HG03342 (cell line): ENCODE measurements at regions not wholly inside any gene's neighbourhood (a gene's known extent, or its start where the extent isn't known, plus 50 kb on each side); places are given as distances from the start of the nearest gene placed in this dataset.

ENCODE experiments used
- ATAC-seq: cut with Tn5 transposase; IDR thresholded peaks from one replicate; pipeline ENCODE4 v1.9.1; 2021; ENCODE audit warnings: mild to moderate bottlenecking, moderate library complexity; ENCODE audit not compliant: unreplicated experiment

GRCh38 chr4:19803406-19803805, 448.3 kb upstream of the SLIT2 start:
- ATAC-seq, result no peak

GRCh38 chr4:19793831-19794230, 457.9 kb upstream of the SLIT2 start:
- ATAC-seq, result no peak

DNA sequence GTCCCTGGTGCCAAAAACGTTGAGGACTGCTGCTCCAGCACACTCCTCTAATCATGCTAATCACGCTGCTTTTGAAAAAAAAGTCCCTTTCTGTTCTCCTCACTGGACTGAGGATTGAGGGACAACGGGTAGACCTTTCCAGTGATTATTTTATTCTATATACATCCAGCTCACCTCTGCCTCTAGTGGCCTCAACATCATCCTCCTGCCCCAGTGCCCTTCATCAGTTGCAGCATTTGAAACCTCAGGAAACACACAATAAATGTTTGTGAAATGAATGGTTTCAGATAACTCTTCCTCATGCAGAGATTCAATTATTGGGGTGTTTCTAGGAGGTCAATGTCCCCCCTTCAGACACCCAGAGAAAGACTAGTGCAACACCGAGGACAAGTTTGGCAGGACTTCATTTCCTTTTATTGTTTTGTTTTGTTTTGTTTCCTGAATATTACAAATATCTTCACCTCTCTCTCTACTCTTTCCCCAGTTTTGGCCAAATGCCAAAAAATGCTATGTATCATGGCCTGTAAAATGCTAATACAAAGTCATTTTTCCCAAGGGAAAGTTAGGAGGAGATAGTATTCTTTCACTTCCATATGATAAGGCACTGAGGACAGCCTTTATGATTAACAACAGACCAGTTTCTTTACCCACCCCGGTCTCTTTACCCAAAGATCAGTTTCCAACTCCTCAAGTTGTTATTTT, 460.1 kb upstream of the SLIT2 start:
- ATAC-seq, result no peak

DNA sequence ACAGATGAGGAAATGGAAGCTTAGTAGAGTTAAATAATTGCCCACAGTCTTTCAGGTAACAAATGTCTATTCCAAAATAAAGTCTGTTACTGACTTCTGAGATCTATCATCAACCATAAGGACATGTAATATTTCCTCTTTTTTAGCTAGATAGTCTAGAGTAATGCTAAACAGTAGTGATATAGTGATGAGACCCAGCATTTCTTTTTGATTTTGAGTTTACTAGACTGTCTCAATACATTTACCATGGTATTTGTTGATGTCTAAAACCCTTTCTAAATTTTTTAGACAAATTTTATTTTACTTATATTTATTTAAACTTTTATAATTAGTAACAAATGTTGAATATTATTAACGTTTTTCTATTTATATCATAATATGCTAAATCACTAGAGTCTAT, 465.1 kb upstream of the SLIT2 start:
- no peak for ATAC-seq

GRCh38 chr4:19783667-19784223, 468.0 kb upstream of the SLIT2 start:
- ATAC-seq, result no peak

GRCh38 chr4:19780871-19781270, 470.8 kb upstream of the SLIT2 start:
- no peak for ATAC-seq

DNA sequence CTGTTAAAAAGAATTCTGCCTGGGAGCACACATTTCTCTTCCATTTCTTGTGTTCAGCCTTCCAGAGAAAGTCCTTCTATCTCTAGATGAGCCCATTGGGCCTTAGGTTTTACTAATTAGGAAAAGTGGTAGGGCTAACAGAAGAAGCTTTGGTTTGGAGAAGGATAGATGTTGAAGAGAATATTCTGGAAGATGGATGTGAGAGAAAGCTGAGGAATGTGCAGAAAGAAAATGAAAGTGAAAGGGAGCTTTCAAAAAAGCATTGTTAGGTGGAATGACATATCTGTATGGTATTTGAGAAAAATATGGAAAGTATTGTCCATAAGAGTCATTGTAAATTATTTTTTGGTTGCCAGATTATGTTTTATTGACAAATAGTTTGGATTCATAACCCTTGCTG, 474.8 kb upstream of the SLIT2 start:
- ATAC-seq, result no peak

DNA sequence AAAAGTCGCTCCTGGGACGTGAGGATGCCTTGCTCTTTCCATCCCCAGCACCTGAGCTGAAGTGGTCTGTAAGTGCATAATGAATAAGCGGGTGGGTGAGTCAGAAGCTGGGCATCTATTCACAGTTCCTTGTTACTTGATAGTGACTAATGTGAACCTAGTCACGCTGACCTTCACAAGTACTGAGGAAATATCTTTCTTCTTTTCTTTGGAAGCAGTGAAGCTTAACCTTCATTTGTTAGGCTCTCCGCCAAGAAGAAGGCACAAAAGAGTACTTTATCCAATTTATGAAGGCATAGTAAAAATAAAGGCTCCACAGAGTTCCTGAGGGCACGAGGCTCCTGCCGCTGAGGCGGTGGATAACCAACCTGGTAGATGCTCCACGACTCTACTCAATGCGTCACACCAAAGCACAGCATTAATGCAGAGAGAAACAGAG, 475.7 kb upstream of the SLIT2 start:
- no peak for ATAC-seq

DNA sequence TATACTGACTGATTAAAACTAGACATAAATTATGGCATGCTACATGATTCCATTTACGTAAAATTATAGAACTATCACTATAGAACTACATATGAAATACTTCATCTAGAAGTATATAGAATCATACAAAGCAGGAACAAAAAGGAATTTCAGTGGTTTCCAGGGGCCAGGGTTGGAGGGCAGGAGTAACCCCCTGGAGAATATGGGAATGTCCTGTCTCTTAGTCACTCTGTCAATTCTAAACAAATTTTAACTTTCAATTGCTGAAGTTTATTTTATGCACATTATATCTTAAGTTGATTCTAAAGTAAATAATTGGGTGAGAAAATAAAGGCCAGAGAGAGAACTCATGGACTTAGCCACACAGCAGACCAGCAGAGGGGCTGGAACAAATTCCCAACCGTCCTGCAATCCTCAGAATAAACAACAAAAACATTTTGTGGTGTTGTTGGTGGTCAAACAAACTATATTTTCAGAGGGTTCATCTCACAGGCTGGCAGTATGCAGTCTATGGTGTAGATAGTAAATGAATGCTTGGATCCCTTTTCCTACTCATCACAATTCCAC, 476.9 kb upstream of the SLIT2 start:
- no peak for ATAC-seq

DNA sequence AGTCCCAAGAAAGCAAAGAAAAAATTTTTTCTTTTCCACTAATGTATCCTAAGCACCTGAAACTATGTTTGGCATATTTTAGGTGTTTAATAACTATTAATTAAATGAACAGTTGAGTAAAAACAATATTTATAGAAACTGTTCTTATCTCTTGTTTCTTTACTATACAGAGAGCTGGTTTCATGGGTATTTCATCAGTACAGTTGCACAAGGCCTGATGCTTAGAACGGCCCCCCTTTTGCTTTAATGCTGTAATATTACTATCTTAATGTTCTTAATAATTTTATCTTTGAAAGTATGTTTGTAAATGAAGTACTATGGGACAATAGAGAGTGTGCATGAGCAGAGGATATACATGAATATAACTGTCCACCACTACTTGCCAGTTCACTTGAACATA, 479.1 kb upstream of the SLIT2 start:
- no peak for ATAC-seq

DNA sequence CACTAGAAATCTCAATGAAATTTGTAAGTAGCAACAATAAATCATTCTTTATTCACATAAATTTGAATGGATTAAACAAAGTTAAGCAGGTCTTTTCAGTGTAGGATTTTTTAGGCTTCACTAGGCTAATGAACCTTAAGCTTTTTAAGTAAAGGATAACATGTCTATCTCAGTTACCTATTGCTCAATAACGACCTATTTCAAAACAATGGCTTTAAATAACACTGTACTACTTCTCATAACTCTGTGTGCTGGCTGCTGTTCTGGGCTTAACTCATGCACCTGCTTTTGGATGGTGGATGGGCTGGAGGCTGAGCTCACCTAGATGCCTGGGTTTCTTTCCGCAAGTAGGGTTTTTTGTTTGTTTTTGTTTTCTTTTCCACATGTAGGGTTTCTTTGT, 495.0 kb upstream of the SLIT2 start:
- no peak for ATAC-seq

DNA sequence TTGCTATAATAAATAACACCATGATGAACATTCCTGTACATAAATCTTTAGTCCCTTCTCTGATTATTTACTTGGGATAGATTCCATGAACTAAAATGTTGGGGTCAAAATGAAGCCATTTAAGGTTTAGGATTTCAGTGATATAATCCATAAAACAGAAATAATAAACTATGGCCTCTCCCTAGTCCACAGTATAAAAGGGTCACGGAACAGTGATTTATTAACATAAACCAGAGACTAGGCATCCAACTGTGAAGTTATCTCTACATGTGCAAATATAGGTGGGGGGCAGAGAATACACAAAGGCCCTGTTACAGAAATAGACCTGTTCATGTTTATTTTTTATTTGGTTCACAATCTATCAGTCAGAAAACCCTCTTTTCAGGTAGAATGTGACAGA, 499.1 kb upstream of the SLIT2 start:
- no peak for ATAC-seq

- ATAC-seq, result no peak
Observed at GRCh38 chr4:19748519-19749479, 502.9 kb upstream of the SLIT2 start.

DNA sequence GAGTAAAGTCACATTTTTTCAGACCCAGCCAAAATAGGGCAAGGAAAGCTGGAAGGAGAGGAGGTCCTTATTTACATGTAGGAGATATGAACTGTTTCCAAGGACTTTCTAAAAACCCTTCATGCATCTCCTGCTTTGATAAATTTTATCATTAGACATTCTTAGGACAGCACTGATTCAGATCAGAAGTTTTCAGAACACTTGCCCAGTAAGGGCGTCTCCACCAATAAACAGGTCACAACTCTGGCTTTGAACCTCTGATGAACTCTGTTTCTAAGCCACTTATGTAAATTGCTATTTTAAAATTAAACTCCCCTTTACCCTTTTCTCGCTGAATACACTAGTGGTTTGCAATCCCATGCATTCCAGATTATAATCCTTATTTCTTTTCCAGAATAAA, 505.3 kb upstream of the SLIT2 start:
- ATAC-seq, result no peak

- no peak for ATAC-seq
Observed at GRCh38 chr4:19743115-19743638, 508.5 kb upstream of the SLIT2 start.

GRCh38 chr4:19739101-19739651, 512.5 kb upstream of the SLIT2 start:
- ATAC-seq, result no peak

- ATAC-seq, result no peak
Observed at GRCh38 chr4:19736968-19737756, 514.5 kb upstream of the SLIT2 start.

- no peak for ATAC-seq
Observed at GRCh38 chr4:19735012-19735411, 516.7 kb upstream of the SLIT2 start.

GRCh38 chr4:19729886-19730651, 521.6 kb upstream of the SLIT2 start:
- ATAC-seq, result no peak
